OCI-LY1 (cell line): ENCODE measurements at regions not wholly inside any gene's neighbourhood (a gene's known extent, or its start where the extent isn't known, plus 50 kb on each side); places are given as distances from the start of the nearest gene placed in this dataset.

Source experiments
- H2AFZ ChIP-seq: fragments of 200-600 bp; sonication (generic), shearing (Covaris generic); 2 replicates; pipeline ENCODE4 v1.6.0; 2014; ENCODE audit warnings: antibody characterized with exemption, mild to moderate bottlenecking, low read length
- H3F3A ChIP-seq: fragments of 200-600 bp; sonication (generic), shearing (Covaris generic); 2 replicates; pipeline ENCODE4 v1.6.0; 2014; ENCODE audit warnings: mild to moderate bottlenecking, antibody characterized with exemption, low read length, moderate library complexity; ENCODE audit not compliant: insufficient read depth
- H3K27ac ChIP-seq: fragments of 200-600 bp; sonication (generic); 2 replicates; pipeline ENCODE4 v1.5.1; 2014; ENCODE audit warnings: low read length, mixed run types, mild to moderate bottlenecking, low read depth; ENCODE audit not compliant: poor library complexity, severe bottlenecking
- H3K27me3 ChIP-seq: fragments of 200-600 bp; sonication (generic); 2 replicates; pipeline ENCODE4 v1.6.0; 2014; ENCODE audit warnings: antibody characterized with exemption, mild to moderate bottlenecking, low read length, moderate library complexity; ENCODE audit not compliant: insufficient read depth
- H3K36me3 ChIP-seq: fragments of 200-600 bp; sonication (generic); 2 replicates; pipeline ENCODE4 v1.6.1; 2014; ENCODE audit warnings: mild to moderate bottlenecking, antibody characterized with exemption, low read length, moderate library complexity, mixed read lengths; ENCODE audit not compliant: insufficient read depth
- H3K4me1 ChIP-seq: fragments of 200-600 bp; sonication (generic); 2 replicates; pipeline ENCODE4 v1.5.1; 2014; ENCODE audit warnings: mild to moderate bottlenecking, low read length, moderate library complexity; ENCODE audit not compliant: insufficient read depth, severe bottlenecking
- H3K4me2 ChIP-seq: fragments of 200-600 bp; sonication (generic), shearing (Covaris generic); 2 replicates; pipeline ENCODE4 v1.6.1; 2014; ENCODE audit warnings: low read length
- H3K4me3 ChIP-seq: fragments of 200-600 bp; sonication (generic); 2 replicates; pipeline ENCODE4 v1.5.1; 2014; ENCODE audit warnings: low read length, low read depth, mild to moderate bottlenecking, mixed read lengths; ENCODE audit not compliant: poor library complexity, severe bottlenecking
- H3K79me2 ChIP-seq: fragments of 200-600 bp; shearing (Covaris generic); 2 replicates; pipeline ENCODE4 v1.6.1; 2016; ENCODE audit warnings: mixed run types, low read length, mixed read lengths; ENCODE audit not compliant: insufficient read depth
- H3K9ac ChIP-seq: fragments of 200-600 bp; sonication (generic), shearing (Covaris generic); 2 replicates; pipeline ENCODE4 v1.6.1; 2014; ENCODE audit warnings: mild to moderate bottlenecking, low read length, mixed read lengths
- H3K9me2 ChIP-seq: fragments of 200-600 bp; sonication (generic), shearing (Covaris generic); 2 replicates; pipeline ENCODE4 v1.6.1; 2014; ENCODE audit warnings: low read depth, mild to moderate bottlenecking, low read length, mixed read lengths
- H3K9me3 ChIP-seq: fragments of 200-600 bp; shearing (Covaris generic); 2 replicates; pipeline ENCODE4 v1.6.1; 2014; ENCODE audit warnings: low read length, mixed read lengths
- H4K20me1 ChIP-seq: fragments of 200-600 bp; sonication (generic), shearing (Covaris generic); 2 replicates; pipeline ENCODE4 v1.6.0; 2016; ENCODE audit warnings: mild to moderate bottlenecking, low read length; ENCODE audit not compliant: insufficient read depth
- EZH2 ChIP-seq: fragments of 200-600 bp; sonication (generic), shearing (Covaris generic); IDR thresholded peaks from 2 replicates; pipeline ENCODE4 v1.8.0; 2017; ENCODE audit warnings: borderline replicate concordance, mixed run types, mild to moderate bottlenecking, antibody characterized with exemption, low read length, moderate library complexity, mixed read lengths
- TF ChIP-seq, protein P1 (sequence below): fragments of 200-600 bp; sonication (generic), shearing (Covaris generic); IDR thresholded peaks from 2 replicates; pipeline ENCODE4 v1.5.1; 2017; ENCODE audit warnings: mild to moderate bottlenecking, antibody characterized with exemption, low read length, moderate library complexity, mixed read lengths

DNA sequence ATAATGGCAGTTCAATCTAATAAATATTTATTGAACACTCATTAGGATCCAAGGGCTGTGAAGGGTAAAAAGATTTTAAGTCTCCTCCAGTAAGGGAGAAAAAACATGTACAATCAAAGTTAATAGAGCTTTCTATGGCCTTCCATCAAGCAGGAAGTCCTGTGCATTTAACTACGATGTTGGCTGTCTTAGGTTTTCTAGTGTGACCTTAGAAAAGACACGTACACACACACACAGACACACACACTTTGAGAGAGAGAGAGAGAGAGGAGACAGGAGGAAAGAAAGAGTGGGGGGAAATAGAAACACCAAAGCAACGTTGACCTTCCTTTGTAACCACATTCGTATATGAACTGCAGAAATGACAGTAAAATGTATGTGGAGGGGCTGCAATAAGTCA is 126.1 kb upstream of the TMC3 start:
- no peak overlapping the region for H2AFZ ChIP-seq
- H3K9me2 ChIP-seq, result no peaks in the 10 kb centered on the region
- H3K9ac ChIP-seq, result no peak overlapping the region
- TF ChIP-seq, protein P1, sequence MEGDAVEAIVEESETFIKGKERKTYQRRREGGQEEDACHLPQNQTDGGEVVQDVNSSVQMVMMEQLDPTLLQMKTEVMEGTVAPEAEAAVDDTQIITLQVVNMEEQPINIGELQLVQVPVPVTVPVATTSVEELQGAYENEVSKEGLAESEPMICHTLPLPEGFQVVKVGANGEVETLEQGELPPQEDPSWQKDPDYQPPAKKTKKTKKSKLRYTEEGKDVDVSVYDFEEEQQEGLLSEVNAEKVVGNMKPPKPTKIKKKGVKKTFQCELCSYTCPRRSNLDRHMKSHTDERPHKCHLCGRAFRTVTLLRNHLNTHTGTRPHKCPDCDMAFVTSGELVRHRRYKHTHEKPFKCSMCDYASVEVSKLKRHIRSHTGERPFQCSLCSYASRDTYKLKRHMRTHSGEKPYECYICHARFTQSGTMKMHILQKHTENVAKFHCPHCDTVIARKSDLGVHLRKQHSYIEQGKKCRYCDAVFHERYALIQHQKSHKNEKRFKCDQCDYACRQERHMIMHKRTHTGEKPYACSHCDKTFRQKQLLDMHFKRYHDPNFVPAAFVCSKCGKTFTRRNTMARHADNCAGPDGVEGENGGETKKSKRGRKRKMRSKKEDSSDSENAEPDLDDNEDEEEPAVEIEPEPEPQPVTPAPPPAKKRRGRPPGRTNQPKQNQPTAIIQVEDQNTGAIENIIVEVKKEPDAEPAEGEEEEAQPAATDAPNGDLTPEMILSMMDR, result no peak
- no peak for TF ChIP-seq EZH2
- no peak overlapping the region for H3K4me2 ChIP-seq
- no peaks in the 10 kb centered on the region for H3K4me1 ChIP-seq
- no peak overlapping the region for H3K4me3 ChIP-seq
- H3K27ac ChIP-seq, result no peak overlapping the region
- H3K36me3 ChIP-seq, result no peaks in the 10 kb centered on the region
- no peaks in the 10 kb centered on the region for H4K20me1 ChIP-seq
- no peaks in the 10 kb centered on the region for H3K9me3 ChIP-seq
- H3K27me3 ChIP-seq, result no peaks in the 10 kb centered on the region
- no peaks in the 10 kb centered on the region for H3F3A ChIP-seq
- no peaks in the 10 kb centered on the region for H3K79me2 ChIP-seq

GRCh38 chr15:81498294-81498693 is 124.3 kb upstream of the TMC3 start:
- Histone ChIP-seq H3K27ac (no peak overlapping the region), H3K79me2 (no peaks in the 10 kb centered on the region), H3K9me2 (no peaks in the 10 kb centered on the region), H3K9ac (no peak overlapping the region), H3K36me3 (no peaks in the 10 kb centered on the region), H4K20me1 (no peaks in the 10 kb centered on the region), H3K4me2 (no peak overlapping the region), H3K27me3 (no peaks in the 10 kb centered on the region), H3K4me1 (no peaks in the 10 kb centered on the region), H3K4me3 (no peak overlapping the region), H3F3A (no peaks in the 10 kb centered on the region), H2AFZ (no peak overlapping the region), H3K9me3 (no peaks in the 10 kb centered on the region)
- TF ChIP-seq, protein P1, result no peak
- TF ChIP-seq EZH2, result no peak

- no peaks in the 10 kb centered on the region for H3K27me3 ChIP-seq
- H3F3A ChIP-seq, result no peaks in the 10 kb centered on the region
- H3K9ac ChIP-seq, result no peak overlapping the region
- H3K9me3 ChIP-seq, result no peaks in the 10 kb centered on the region
- no peak overlapping the region for H2AFZ ChIP-seq
- no peak overlapping the region for H3K4me3 ChIP-seq
- H3K4me1 ChIP-seq, result no peaks in the 10 kb centered on the region
- H3K27ac ChIP-seq, result no peak overlapping the region
- no peaks in the 10 kb centered on the region for H3K79me2 ChIP-seq
- TF ChIP-seq EZH2, result no peak
- TF ChIP-seq, protein P1, result no peak
- H3K9me2 ChIP-seq, result no peaks in the 10 kb centered on the region
- no peak overlapping the region for H3K4me2 ChIP-seq
- H4K20me1 ChIP-seq, result no peaks in the 10 kb centered on the region
- H3K36me3 ChIP-seq, result no peaks in the 10 kb centered on the region
These were observed 123.2 kb upstream of the TMC3 start for GRCh38 chr15:81497238-81497637.
